ENCODE measurements at regions not wholly inside any gene's neighbourhood (a gene's known extent, or its start where the extent isn't known, plus 50 kb on each side); places are given as distances from the start of the nearest gene placed in this dataset.

- TF ChIP-seq CTCF (IDR thresholded peaks at IDR 0.05; ENCODE audit: borderline replicate concordance, extremely low read depth, low read length, poor library complexity, severe bottlenecking) (no peak), EZH2 (IDR thresholded peaks at IDR 0.05; ENCODE audit: borderline replicate concordance, low read depth, low read length, severe bottlenecking) (no peak)
These were observed 203.8 kb upstream of the TMEM45B start for GRCh38 chr11:129611661-129612446.

Data from DND-41 (cell line).